H9 (cell line): ENCODE measurements at regions not wholly inside any gene's neighbourhood (a gene's known extent, or its start where the extent isn't known, plus 50 kb on each side); places are given as distances from the start of the nearest gene placed in this dataset.

ENCODE experiments used
- DNase-seq: peaks from one replicate; pipeline ENCODE4 v3.0.0-alpha.2; 2017
- H2AFZ ChIP-seq: one replicate; pipeline ENCODE4 v1.6.1; 2013; ENCODE audit warnings: mild to moderate bottlenecking, low read length, control low read depth, moderate library complexity
- H2AK5ac ChIP-seq: 2 replicates; pipeline ENCODE4 v1.6.1; 2013; ENCODE audit warnings: low read length, control low read depth, mixed read lengths; ENCODE audit not compliant: insufficient read length
- H2BK120ac ChIP-seq: one replicate; pipeline ENCODE4 v1.6.1; 2013; ENCODE audit warnings: low read depth, mild to moderate bottlenecking, low read length, control low read depth, inconsistent platforms; ENCODE audit not compliant: poor library complexity, severe bottlenecking
- H2BK12ac ChIP-seq: 2 replicates; pipeline ENCODE4 v1.6.1; 2013; ENCODE audit warnings: low read length, control low read depth, mixed read lengths, low read depth; ENCODE audit not compliant: insufficient read length
- H2BK15ac ChIP-seq: 2 replicates; pipeline ENCODE4 v1.6.1; 2013; ENCODE audit warnings: low read depth, low read length, control low read depth
- H2BK20ac ChIP-seq: one replicate; pipeline ENCODE4 v1.6.1; 2013; ENCODE audit warnings: low read depth, mild to moderate bottlenecking, low read length, control low read depth, inconsistent platforms; ENCODE audit not compliant: poor library complexity, severe bottlenecking
- H2BK5ac ChIP-seq: 2 replicates; pipeline ENCODE4 v1.6.1; 2013; ENCODE audit warnings: low read length, control low read depth, mixed read lengths; ENCODE audit not compliant: insufficient read length
- H3K14ac ChIP-seq: 2 replicates; pipeline ENCODE4 v1.6.1; 2013; ENCODE audit warnings: low read length, control low read depth; ENCODE audit not compliant: insufficient read depth
- H3K18ac ChIP-seq: 2 replicates; pipeline ENCODE4 v1.6.1; 2013; ENCODE audit warnings: low read depth, mild to moderate bottlenecking, mixed read lengths, low read length, control low read depth; ENCODE audit not compliant: insufficient read length
- H3K23ac ChIP-seq: 2 replicates; pipeline ENCODE4 v1.6.1; 2013; ENCODE audit warnings: low read length, control low read depth, mixed read lengths, low read depth; ENCODE audit not compliant: insufficient read length
- H3K23me2 ChIP-seq: 2 replicates; pipeline ENCODE4 v1.6.1; 2013; ENCODE audit warnings: low read depth, mild to moderate bottlenecking, mixed read lengths, low read length, control low read depth; ENCODE audit not compliant: insufficient read length, poor library complexity, severe bottlenecking
- H3K27ac ChIP-seq: 2 replicates; pipeline ENCODE4 v1.5.1; 2013; ENCODE audit warnings: low read length, control low read depth, mixed read lengths, low read depth; ENCODE audit not compliant: insufficient read length
- H3K27me3 ChIP-seq: 2 replicates; pipeline ENCODE4 v1.6.1; 2013; ENCODE audit warnings: low read length, control low read depth, inconsistent platforms; ENCODE audit not compliant: insufficient read depth
- H3K4ac ChIP-seq: 2 replicates; pipeline ENCODE4 v1.6.1; 2013; ENCODE audit warnings: low read depth, mild to moderate bottlenecking, control low read depth, inconsistent platforms, low read length, moderate library complexity
- H3K4me1 ChIP-seq: 2 replicates; pipeline ENCODE4 v1.6.1; 2013; ENCODE audit warnings: low read length, control low read depth, inconsistent platforms; ENCODE audit not compliant: insufficient read depth
- H3K4me2 ChIP-seq: 2 replicates; pipeline ENCODE4 v1.6.1; 2013; ENCODE audit warnings: low read length, control low read depth, mixed read lengths; ENCODE audit not compliant: insufficient read length, insufficient read depth
- H3K56ac ChIP-seq: 2 replicates; pipeline ENCODE4 v1.6.1; 2013; ENCODE audit warnings: low read depth, mild to moderate bottlenecking, mixed read lengths, low read length, control low read depth; ENCODE audit not compliant: insufficient read length
- H3K79me1 ChIP-seq: 2 replicates; pipeline ENCODE4 v1.6.1; 2013; ENCODE audit warnings: low read depth, mild to moderate bottlenecking, moderate library complexity, low read length, control low read depth, inconsistent platforms; ENCODE audit not compliant: insufficient read depth, poor library complexity, severe bottlenecking
- H3K79me2 ChIP-seq: 2 replicates; pipeline ENCODE4 v1.6.1; 2013; ENCODE audit warnings: low read length, control low read depth, inconsistent platforms; ENCODE audit not compliant: insufficient read depth
- H3K9ac ChIP-seq: 2 replicates; pipeline ENCODE4 v1.6.1; 2013; ENCODE audit warnings: low read length, control low read depth, mixed read lengths; ENCODE audit not compliant: insufficient read length; ENCODE audit errors: extremely low read depth
- H3K9me3 ChIP-seq: one replicate; pipeline ENCODE4 v1.6.1; 2013; ENCODE audit warnings: low read depth, low read length, inconsistent platforms; ENCODE audit not compliant: control insufficient read depth
- H3T11ph ChIP-seq: one replicate; pipeline ENCODE4 v1.6.1; 2013; ENCODE audit warnings: mild to moderate bottlenecking, low read length, control low read depth, inconsistent platforms
- H4K20me1 ChIP-seq: one replicate; pipeline ENCODE4 v1.6.1; 2013; ENCODE audit not compliant: control insufficient read depth, insufficient read length, insufficient read depth
- H4K5ac ChIP-seq: 2 replicates; pipeline ENCODE4 v1.6.1; 2013; ENCODE audit warnings: low read depth, mild to moderate bottlenecking, mixed read lengths, low read length, control low read depth; ENCODE audit not compliant: insufficient read length
- H4K8ac ChIP-seq: replicated peaks from 2 replicates; pipeline ENCODE4 v1.6.1; 2013; ENCODE audit warnings: low read length, control low read depth, mixed read lengths, low read depth; ENCODE audit not compliant: insufficient read length
- H4K91ac ChIP-seq: 2 replicates; pipeline ENCODE4 v1.6.1; 2013; ENCODE audit warnings: low read depth, mild to moderate bottlenecking, moderate library complexity, mixed read lengths, low read length, control low read depth; ENCODE audit not compliant: insufficient read length
- H3K27ac Mint-ChIP-seq, 3 experiments: 2 replicates in 2 of 3; 3 replicates in 1 of 3; pipeline ENCODE4 v1.8.0; 2020 to 2021; ENCODE audit warnings: mixed read lengths in 3 of 3, mild to moderate bottlenecking in 1 of 3, moderate library complexity in 1 of 3
- H3K27me3 Mint-ChIP-seq: 2 replicates; pipeline ENCODE4 v1.8.0; 2021; ENCODE audit warnings: low read depth, mild to moderate bottlenecking, moderate library complexity, mixed read lengths
- H3K36me3 Mint-ChIP-seq, 3 experiments: 2 replicates in 2 of 3; 3 replicates in 1 of 3; pipeline ENCODE4 v1.8.0; 2020 to 2021; ENCODE audit warnings: low read depth in 3 of 3, mixed read lengths in 3 of 3; ENCODE audit not compliant: insufficient read depth in 1 of 3
- H3K4me1 Mint-ChIP-seq, 2 experiments: 2 replicates each; pipeline ENCODE4 v1.8.0; 2020; ENCODE audit warnings: mixed read lengths in 2 of 2
- H3K4me3 Mint-ChIP-seq, 2 experiments: 2 replicates in 1 of 2; 3 replicates in 1 of 2; pipeline ENCODE4 v1.8.0; 2020 to 2021; ENCODE audit warnings: mild to moderate bottlenecking in 2 of 2, mixed read lengths in 2 of 2, moderate library complexity in 1 of 2
- H3K9me3 Mint-ChIP-seq, 2 experiments: 2 replicates in 1 of 2; 3 replicates in 1 of 2; pipeline ENCODE4 v1.8.0; 2020; ENCODE audit warnings: mild to moderate bottlenecking in 2 of 2, mixed read lengths in 2 of 2, moderate library complexity in 1 of 2
- WGBS: extraction: QIAGEN DNeasy Blood & Tissue Kit; methylation state at CpG from one replicate; pipeline ENCODE4 v1.1.7; 2013; ENCODE audit warnings: missing lambda C conversion rate, low lambda C conversion rate, mixed read lengths; ENCODE audit not compliant: insufficient read length; ENCODE audit errors: extremely low coverage; 5-methylcytosine and 5-hydroxymethylcytosine counted together
- TF ChIP-seq, protein P1 (sequence below): fragments of 200-600 bp; sonication (generic); conservative IDR thresholded peaks from 3 replicates; pipeline ENCODE4 v1.8.0; 2021; ENCODE audit warnings: antibody characterized with exemption, mild to moderate bottlenecking

DNA sequence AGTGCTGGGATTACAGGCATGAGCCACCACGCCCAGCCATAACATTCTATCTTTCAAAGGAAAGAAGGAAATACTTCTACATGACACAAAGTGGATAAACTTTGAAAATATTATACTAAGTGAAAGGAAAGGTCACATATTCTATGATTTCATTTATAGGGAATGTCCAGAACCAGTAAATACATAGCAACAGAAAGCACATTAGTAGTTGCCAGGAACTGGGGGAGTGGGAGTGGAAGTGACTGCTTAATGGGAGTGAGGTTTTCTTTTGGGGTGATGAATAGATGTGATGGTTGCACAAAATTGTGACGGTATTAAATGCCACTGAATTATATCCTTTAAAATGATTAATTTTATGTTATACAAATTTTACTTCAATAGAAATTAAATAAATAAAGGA is 95.7 kb upstream of the IL15 start:
- Histone ChIP-seq H3K4me2 (no peak overlapping the region), H3K23me2 (no peaks in the 10 kb centered on the region), H2BK5ac (no peak overlapping the region), H3K14ac (no peak overlapping the region), H3K23ac (no peak overlapping the region), H3K9me3 (no peaks in the 10 kb centered on the region), H3K79me1 (no peaks in the 10 kb centered on the region), H4K20me1 (no peaks in the 10 kb centered on the region), H2AK5ac (no peak overlapping the region), H3K27me3 (no peaks in the 10 kb centered on the region), H3K27ac (no peak overlapping the region), H2BK20ac (no peak overlapping the region), H4K5ac (no peak overlapping the region), H3T11ph (no peak overlapping the region), H3K4me1 (no peaks in the 10 kb centered on the region), H3K4ac (no peak overlapping the region), H3K9ac (no peak overlapping the region), H2BK120ac (no peak overlapping the region), H3K79me2 (no peaks in the 10 kb centered on the region), H3K56ac (no peak overlapping the region), H3K18ac (no peak overlapping the region), H4K8ac (no peak overlapping the region), H2AFZ (no peak overlapping the region), H4K91ac (no peak overlapping the region), H2BK15ac (no peak overlapping the region), H2BK12ac (no peak overlapping the region)
- H3K4me1 Mint-ChIP-seq = no peaks in the 10 kb centered on the region
- no CpG with 5 or more reads among the region's 2 CpGs for WGBS
- no peak overlapping the region for H3K27ac Mint-ChIP-seq
- H3K9me3 Mint-ChIP-seq = peaks cover 15 to 20% of the 10 kb centered on the region in 2 experiments; a peak in 4 of 5 replicates
- no peak overlapping the region for H3K4me3 Mint-ChIP-seq
- no peaks in the 10 kb centered on the region for H3K27me3 Mint-ChIP-seq
- no peak for DNase-seq
- TF ChIP-seq, protein P1, sequence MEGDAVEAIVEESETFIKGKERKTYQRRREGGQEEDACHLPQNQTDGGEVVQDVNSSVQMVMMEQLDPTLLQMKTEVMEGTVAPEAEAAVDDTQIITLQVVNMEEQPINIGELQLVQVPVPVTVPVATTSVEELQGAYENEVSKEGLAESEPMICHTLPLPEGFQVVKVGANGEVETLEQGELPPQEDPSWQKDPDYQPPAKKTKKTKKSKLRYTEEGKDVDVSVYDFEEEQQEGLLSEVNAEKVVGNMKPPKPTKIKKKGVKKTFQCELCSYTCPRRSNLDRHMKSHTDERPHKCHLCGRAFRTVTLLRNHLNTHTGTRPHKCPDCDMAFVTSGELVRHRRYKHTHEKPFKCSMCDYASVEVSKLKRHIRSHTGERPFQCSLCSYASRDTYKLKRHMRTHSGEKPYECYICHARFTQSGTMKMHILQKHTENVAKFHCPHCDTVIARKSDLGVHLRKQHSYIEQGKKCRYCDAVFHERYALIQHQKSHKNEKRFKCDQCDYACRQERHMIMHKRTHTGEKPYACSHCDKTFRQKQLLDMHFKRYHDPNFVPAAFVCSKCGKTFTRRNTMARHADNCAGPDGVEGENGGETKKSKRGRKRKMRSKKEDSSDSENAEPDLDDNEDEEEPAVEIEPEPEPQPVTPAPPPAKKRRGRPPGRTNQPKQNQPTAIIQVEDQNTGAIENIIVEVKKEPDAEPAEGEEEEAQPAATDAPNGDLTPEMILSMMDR = no peak
- H3K36me3 Mint-ChIP-seq = peaks cover 0 to 13% (median 3%) of the 10 kb centered on the region in 3 experiments; a peak in 2 of 7 replicates
